GM08714 (cell line): ENCODE measurements at regions not wholly inside any gene's neighbourhood (a gene's known extent, or its start where the extent isn't known, plus 50 kb on each side); places are given as distances from the start of the nearest gene placed in this dataset.

Source experiments
- H3K4me3 ChIP-seq: fragments of 200-500 bp; sonication (Bioruptor generic); 2 replicates; pipeline ENCODE4 v1.5.1; 2014; ENCODE audit warnings: mild to moderate bottlenecking, low read length, inconsistent platforms
- ZNF274 ChIP-seq: IDR thresholded peaks from 2 replicates; pipeline ENCODE4 v1.6.1; 2012; ENCODE audit warnings: mild to moderate bottlenecking, low read depth, low read length

DNA sequence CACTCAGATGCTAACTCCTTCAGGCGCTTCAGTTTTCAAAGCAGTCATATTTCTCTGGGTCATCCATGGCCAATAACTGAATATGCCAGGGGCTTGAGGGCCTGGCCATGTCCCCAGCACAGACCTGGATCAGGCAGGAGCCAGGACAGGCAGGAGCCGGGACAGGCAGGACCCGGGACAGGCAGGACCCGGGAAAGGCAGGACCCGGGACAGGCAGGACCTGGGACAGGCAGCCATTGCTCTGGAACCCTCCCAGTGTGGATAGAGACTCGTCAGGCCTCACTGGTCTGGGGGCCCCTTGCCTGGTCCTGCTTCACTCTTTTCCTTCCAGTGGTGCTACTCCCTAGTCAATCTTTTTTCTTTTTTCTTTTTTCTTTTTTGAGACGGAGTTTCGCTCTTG lies 117.5 kb upstream of the TEX51 start:
- no peak for TF ChIP-seq ZNF274
- H3K4me3 ChIP-seq = no peak overlapping the region

DNA sequence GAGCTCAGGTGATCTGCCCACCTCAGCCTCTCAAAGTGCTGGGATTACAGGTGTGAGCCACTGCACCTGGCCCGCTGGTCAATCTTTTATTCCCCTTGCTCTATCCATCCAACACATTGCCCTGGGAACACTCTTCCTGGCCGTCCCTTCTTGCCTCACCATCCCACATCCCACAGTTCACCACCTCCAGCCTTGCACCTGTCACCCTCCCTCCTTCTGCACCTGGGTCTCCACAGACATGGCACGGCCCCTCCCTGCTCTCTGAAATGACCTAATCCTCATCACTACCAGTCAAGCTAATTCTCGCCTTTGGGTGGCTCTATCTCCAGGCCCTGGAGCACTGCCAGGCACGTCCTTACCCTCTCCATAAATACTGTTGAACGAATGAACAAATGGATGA lies 116.9 kb upstream of the TEX51 start:
- H3K4me3 ChIP-seq = no peak overlapping the region
- no peak for TF ChIP-seq ZNF274

DNA sequence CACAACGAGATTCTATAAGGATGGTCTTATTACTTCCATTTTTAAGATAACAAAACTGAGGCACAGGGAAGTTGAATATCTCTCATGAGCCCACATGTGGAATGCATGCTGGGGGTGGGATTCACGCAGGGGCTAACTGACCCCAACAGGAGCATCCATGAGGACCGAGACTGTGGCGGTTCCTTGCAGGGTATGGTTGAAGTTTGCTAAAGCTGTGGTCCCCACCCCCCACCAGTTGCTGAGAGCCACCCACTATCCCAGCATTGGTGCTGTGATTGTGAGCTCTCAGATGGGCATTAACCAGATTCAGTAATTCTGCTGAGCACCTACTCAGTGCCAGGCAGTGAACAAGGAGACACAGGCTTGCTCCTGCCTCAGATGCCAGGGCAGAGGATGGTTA lies 116.0 kb upstream of the TEX51 start:
- H3K4me3 ChIP-seq = no peak overlapping the region
- TF ChIP-seq ZNF274 = no peak

DNA sequence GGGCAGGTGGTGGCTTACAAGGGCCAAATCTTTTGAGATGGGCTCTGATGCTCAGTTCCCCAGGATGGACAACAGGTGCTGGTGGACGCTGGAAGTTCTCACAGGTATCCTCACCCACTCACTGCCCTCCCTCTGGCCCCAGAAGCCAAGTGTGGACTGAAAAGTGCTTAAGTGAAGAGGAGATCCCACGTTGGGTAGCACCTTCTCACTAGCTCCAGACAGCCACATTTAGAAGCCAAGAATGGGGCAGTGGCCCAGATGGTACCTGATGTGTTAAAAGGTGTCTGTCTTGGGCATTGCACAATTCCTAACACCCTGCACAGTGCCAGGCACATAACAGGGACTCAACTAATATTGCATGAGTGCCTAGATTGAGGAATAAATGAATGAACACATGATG lies 115.3 kb upstream of the TEX51 start:
- TF ChIP-seq ZNF274 = no peak
- no peak overlapping the region for H3K4me3 ChIP-seq

DNA sequence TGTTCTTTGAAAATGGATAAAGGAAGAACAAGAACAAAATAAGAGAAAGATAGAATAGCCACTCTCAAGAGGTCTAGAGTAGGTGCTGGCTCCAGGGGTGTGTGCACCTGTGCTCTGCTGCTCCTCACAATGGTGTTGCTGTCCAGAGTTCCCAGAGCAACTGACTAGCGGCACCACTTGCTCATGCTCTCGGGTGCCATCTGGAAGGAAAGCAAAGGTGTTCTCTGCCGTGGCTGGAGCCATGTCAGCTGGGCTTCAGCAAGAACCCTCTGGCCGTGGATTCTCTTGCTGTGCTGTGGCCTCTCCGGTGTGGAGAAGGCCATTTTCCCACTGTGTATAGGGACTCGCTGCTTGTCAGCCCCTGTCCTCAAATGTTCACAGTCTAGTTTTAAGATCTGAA lies 114.6 kb upstream of the TEX51 start:
- no peak overlapping the region for H3K4me3 ChIP-seq
- TF ChIP-seq ZNF274 = no peak

DNA sequence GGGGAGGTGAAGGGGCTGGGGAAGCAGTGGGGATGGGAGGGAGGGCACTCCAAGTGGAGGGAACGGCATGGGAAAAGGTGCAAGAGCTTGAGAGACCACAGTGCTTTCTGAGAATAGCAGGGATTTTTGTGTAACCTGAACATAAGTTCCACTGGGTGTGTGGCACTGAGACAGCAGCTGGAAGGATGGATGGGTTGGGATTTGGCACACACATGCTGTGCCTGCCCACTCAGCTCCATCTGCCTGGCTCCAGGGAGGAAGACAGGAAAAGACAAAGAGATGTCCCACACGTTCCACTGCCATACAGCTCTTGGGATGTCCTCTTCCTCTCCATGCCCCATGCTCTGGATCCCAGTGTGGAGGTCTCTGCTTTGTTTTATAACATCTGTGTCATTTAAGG lies 114.1 kb upstream of the TEX51 start:
- no peak overlapping the region for H3K4me3 ChIP-seq
- TF ChIP-seq ZNF274 = no peak

DNA sequence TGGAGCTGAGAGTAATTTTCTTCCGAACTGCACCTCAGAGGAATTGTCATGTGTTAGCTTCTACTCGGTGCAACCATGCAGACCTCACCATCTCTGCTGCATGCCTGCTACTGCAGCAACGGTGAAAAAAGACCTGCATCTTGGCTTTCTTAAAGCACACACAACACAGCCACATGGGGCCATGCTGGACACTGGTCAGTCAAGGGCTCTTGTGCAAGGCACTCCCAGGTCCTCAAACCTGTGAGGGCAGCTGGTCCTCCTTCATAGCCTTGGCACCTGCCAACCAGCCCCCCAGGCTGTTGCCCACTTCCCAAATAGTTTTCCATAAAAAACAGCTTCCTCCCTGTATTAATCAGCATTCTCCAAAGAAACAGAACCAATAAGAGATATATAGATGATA lies 113.5 kb upstream of the TEX51 start:
- H3K4me3 ChIP-seq = no peak overlapping the region
- no peak for TF ChIP-seq ZNF274

DNA sequence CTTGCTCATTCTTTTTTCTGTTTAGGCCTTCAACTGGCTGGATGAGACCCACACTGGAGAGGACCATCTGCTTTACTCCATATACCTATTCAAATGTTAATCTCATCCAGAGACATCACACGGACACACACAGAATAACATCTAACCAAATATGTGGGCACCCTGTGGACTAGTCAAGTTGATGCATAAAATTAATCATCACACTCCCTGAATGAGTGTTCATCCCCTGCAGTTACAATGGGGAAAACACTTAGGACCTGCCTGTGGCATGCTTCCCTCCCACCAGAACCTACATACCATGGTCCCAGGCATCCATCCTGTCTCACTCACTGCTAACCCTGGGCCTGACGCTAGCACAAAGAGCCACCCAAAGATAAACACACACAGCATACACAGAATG lies 112.8 kb upstream of the TEX51 start:
- no peak for TF ChIP-seq ZNF274
- H3K4me3 ChIP-seq = no peak overlapping the region

DNA sequence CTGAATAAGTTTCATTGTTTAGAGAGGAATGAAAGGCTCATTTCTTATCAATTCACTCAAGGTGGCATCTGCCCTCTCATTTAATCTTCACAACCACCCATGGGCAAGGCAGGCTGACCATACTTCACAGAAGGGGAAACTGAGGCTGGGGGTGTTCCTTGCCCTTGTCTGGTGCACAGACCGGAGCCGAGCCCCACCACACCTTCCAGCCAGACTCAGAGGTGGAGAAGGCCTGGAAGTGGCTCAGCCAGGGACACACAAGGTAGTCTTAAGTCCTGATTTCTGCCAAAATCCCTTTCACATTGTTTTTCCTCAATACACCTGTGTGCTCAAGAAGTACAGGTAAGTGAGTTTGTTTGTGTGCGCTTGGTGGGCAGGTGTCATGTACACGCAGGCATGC lies 111.9 kb upstream of the TEX51 start:
- no peak overlapping the region for H3K4me3 ChIP-seq
- TF ChIP-seq ZNF274 = no peak

DNA sequence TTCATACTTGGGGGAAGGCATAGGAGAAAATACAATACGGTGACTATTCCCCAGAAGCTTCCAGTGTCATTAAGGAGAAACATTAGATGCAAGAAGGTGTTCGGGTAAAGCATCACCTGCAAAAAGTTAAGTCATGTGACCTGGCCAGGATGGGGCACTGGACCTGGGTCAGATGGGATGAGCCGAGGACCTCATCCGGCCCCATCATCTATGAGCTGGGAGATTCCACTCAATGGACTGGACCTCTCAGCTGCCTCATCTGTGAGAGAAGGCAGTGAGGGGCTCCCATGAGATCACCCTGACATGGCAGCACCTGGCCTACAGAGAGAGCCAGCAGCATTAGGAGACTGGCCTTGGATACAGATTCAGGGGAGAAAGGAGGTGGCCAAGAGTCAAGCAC lies 111.4 kb upstream of the TEX51 start:
- H3K4me3 ChIP-seq = no peak overlapping the region
- no peak for TF ChIP-seq ZNF274

DNA sequence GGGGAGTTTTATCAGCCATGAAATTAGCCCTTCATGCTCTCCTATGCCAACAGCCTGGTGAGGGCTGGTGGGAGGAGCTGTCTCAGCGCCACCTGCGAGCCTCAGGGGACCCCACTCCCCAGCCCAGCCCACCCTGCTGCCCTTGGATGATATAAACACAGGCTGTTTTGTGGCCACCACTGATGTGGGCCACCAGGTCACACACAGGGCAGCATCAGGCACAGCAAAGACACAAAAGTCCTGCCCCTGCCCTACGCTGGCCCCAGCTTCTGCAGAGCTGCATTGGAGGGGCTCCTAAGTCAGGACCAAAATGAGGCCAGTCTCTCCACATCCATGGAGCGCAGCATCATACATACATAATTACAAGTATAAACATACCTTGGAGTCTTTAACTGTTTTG lies 110.6 kb upstream of the TEX51 start:
- H3K4me3 ChIP-seq = no peak overlapping the region
- TF ChIP-seq ZNF274 = no peak

DNA sequence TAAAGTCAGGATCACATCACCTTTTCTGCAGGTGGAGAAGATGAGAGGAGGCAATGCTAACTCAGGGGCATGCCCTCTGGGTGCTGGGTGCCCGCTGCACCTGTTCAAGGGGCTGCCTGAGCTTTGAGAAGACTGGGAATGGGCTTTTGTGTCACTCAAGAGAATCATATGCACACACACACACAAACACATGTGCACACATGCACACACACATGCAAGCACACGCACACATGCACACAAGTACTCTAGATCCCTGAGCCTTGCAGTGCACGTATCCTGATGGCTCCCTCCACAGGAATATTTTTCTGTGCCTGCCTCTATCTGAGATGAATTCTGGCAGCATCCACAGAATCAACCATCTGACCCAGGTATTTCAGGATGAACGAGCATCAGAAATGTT lies 110.0 kb upstream of the TEX51 start:
- TF ChIP-seq ZNF274 = no peak

DNA sequence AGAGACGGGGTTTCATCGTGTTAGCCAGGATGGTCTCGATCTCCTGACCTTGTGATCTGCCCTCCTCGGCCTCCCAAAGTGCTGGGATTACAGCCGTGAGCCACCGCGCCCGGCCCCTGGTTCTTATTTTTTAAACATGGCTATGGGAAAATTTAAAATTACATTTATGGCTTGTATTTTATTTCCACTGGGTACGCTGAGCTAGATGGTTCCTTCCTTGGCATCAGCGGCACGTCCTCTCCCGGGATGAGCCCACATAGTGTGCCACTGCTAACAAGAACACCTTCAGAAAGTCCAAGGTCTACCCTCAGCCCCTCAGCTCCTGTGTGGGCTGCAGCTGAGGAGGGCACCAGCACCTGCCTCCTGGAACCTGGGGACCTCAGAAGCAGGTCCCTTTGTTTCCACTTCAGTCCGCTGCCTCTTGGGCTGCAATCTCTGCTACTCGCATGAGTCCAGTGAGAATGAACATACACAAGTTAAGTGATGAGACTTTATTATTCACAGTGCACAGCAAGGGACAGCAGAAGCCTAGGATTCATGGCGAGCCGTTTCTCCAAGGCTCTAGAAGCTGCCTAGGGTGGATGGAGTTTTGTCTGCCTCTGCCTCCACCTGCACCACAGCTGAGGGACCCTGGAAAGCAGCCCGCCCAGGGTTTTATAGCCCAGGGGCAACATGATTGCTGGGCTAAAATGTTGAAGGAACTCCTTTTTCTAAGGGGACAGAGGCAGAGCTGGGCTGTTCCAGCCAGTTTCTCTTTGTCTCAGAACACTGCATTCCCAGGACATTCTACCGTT lies 107.5 kb upstream of the TEX51 start:
- H3K4me3 ChIP-seq = no peak overlapping the region
- no peak for TF ChIP-seq ZNF274

More for the DNA sequence above, 110.0 kb upstream of the TEX51 start:
- no peak overlapping the region for H3K4me3 ChIP-seq

DNA sequence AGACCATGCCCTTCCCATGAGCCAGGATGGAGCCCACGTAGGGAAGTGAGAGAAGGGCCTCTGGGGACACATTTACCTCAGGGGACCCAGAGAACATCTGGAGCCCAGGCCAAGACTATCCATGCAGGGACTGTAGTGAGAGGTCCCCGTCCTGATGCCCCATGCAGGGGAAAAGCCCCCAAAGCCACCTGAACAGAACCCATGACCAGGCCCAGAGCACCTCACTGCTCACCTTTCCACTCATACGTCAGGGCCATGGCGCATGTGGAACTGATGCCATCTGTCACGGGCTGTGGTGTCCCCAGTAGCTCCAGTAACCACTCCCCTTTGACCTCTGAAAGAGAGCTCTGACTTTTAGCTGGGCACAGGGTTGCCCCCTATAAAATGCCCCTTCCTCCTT lies 106.5 kb upstream of the TEX51 start:
- H3K4me3 ChIP-seq = no peak overlapping the region
- no peak for TF ChIP-seq ZNF274

DNA sequence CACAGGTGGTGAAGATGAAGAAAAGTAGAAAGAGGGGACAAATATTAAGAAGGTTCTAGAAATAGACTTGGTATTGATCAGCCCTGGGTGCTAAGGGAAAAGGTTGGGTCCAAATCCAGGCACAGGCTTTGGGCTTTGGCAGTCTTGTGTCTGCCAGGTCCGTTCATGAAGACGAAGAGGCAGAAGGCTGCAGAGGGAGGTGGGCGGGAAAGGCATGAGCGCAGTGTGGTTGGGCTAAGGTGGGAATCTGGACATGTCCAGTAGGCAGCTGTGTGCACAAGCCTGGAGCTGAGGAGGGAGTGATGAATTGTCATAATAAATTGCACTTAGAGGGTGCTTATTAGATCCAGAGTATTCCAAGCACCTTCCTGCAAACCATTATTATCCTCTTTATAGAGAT lies 105.7 kb upstream of the TEX51 start:
- no peak overlapping the region for H3K4me3 ChIP-seq
- no peak for TF ChIP-seq ZNF274
